GM10266 (cell line): ENCODE measurements at regions not wholly inside any gene's neighbourhood (a gene's known extent, or its start where the extent isn't known, plus 50 kb on each side); places are given as distances from the start of the nearest gene placed in this dataset.

Experiments
- DNase-seq: peaks from one replicate; pipeline ENCODE4 v3.0.0; 2012; ENCODE audit errors: extremely low spot score
- CTCF ChIP-seq: IDR thresholded peaks from 2 replicates; pipeline ENCODE4 v1.5.1; 2012; ENCODE audit warnings: mild to moderate bottlenecking, low read depth; ENCODE audit not compliant: control insufficient read depth, insufficient read depth; ENCODE audit errors: missing control alignments

GRCh38 chr7:46157931-46158330, 236.9 kb upstream of the IGFBP3 start:
- no peak for TF ChIP-seq CTCF

GRCh38 chr7:46157404-46157803, 236.3 kb upstream of the IGFBP3 start:
- DNase-seq: no peak
- no peak for TF ChIP-seq CTCF

More at GRCh38 chr7:46157931-46158330, 236.9 kb upstream of the IGFBP3 start:
- DNase-seq: no peak

- DNase-seq: no peak
- no peak for TF ChIP-seq CTCF
Observed at GRCh38 chr7:46156853-46157252, 235.8 kb upstream of the IGFBP3 start.

GRCh38 chr7:46156086-46156485, 235.0 kb upstream of the IGFBP3 start:
- TF ChIP-seq CTCF: no peak

GRCh38 chr7:46155367-46155766, 234.3 kb upstream of the IGFBP3 start:
- TF ChIP-seq CTCF: no peak
- DNase-seq: no peak

More at GRCh38 chr7:46156086-46156485, 235.0 kb upstream of the IGFBP3 start:
- no peak for DNase-seq

- DNase-seq: no peak
Observed at GRCh38 chr7:46153951-46154787, 233.1 kb upstream of the IGFBP3 start.

More at GRCh38 chr7:46153951-46154787, 233.1 kb upstream of the IGFBP3 start:
- TF ChIP-seq CTCF: no peak
